H1 (cell line): ENCODE measurements at regions not wholly inside any gene's neighbourhood (a gene's known extent, or its start where the extent isn't known, plus 50 kb on each side); places are given as distances from the start of the nearest gene placed in this dataset.

ENCODE experiments used
- CTCF ChIA-PET: fragments of 300-600 bp; sonication (Branson Sonifier 250); formaldehyde crosslinking; loops from one replicate; lab custom pipeline; 2021; ENCODE audit not compliant: partially characterized antibody; lab: Charles Lee
- POLR2A ChIA-PET: fragments of 300-600 bp; sonication (Branson Sonifier 250); formaldehyde crosslinking; loops from one replicate; lab custom pipeline; 2021; ENCODE audit warnings: inconsistent platforms; ENCODE audit not compliant: partially characterized antibody; lab: Charles Lee
- DNase-seq, 2 experiments: peaks; one replicate each; pipeline versions ENCODE4 v3.0.0 to v3.0.0-alpha.2; 2010 to 2022; ENCODE audit warnings: low spot score in 2 of 2, low read depth in 1 of 2, mixed read lengths in 1 of 2
- FAIRE-seq: peaks from 2 replicates; lab custom pipeline; 2011; peaks lifted over from hg19 to GRCh38; lab: Jason Lieb, UNC
- H2AFZ ChIP-seq: 2 replicates; pipeline ENCODE4 v1.8.1; 2012; ENCODE audit warnings: low read length, inconsistent platforms
- H2AK5ac ChIP-seq: 2 replicates; pipeline ENCODE4 v1.6.1; 2013; ENCODE audit warnings: low read depth, low read length
- H2BK120ac ChIP-seq: replicated peaks from 2 replicates; pipeline ENCODE3; 2013; ENCODE audit warnings: low read depth, low read length, inconsistent platforms
- H2BK12ac ChIP-seq: 2 replicates; pipeline ENCODE4 v1.6.1; 2013; ENCODE audit warnings: low read depth, low read length
- H2BK15ac ChIP-seq: 2 replicates; pipeline ENCODE4 v1.6.1; 2013; ENCODE audit warnings: low read length
- H2BK20ac ChIP-seq: 2 replicates; pipeline ENCODE4 v1.6.1; 2013; ENCODE audit warnings: low read length
- H2BK5ac ChIP-seq: 2 replicates; pipeline ENCODE4 v1.6.1; 2013; ENCODE audit warnings: low read depth, low read length
- H3K14ac ChIP-seq: 2 replicates; pipeline ENCODE4 v1.6.1; 2013; ENCODE audit warnings: inconsistent platforms; ENCODE audit not compliant: insufficient read length
- H3K18ac ChIP-seq: 2 replicates; pipeline ENCODE4 v1.6.1; 2013; ENCODE audit warnings: low read length; ENCODE audit errors: extremely low read depth
- H3K23ac ChIP-seq: 2 replicates; pipeline ENCODE4 v1.6.1; 2013; ENCODE audit warnings: inconsistent platforms; ENCODE audit not compliant: insufficient read length
- H3K23me2 ChIP-seq: 2 replicates; pipeline ENCODE4 v1.6.1; 2013; ENCODE audit warnings: low read depth, low read length
- H3K27ac ChIP-seq: 2 replicates; pipeline ENCODE4 v1.6.1; 2011; ENCODE audit warnings: low read depth, low read length, inconsistent platforms
- H3K27me3 ChIP-seq, 4 experiments: replicated peaks in 1 of 4; 1 replicate in 1 of 4; 2 replicates in 3 of 4; pipeline versions ENCODE4 v1.6.1 to v1.8.1; 2011 to 2013; ENCODE audit warnings: low read length in 3 of 4, mild to moderate bottlenecking in 3 of 4, inconsistent platforms in 2 of 4, mixed read lengths in 2 of 4, moderate library complexity in 1 of 4; ENCODE audit not compliant: control insufficient read depth in 3 of 4, insufficient read depth in 3 of 4; ENCODE audit errors: extremely low read depth in 1 of 4
- H3K36me3 ChIP-seq, 4 experiments: 2 replicates each; pipeline versions ENCODE4 v1.6.1 to v1.8.1; 2011 to 2013; ENCODE audit warnings: mild to moderate bottlenecking in 4 of 4, low read length in 3 of 4, moderate library complexity in 2 of 4, control low read depth in 1 of 4, inconsistent platforms in 1 of 4; ENCODE audit not compliant: insufficient read depth in 4 of 4, control insufficient read depth in 2 of 4
- H3K4ac ChIP-seq: replicated peaks from 2 replicates; pipeline ENCODE3; 2013; ENCODE audit warnings: low read length, low read depth, mixed read lengths, inconsistent platforms; ENCODE audit not compliant: insufficient read length
- H3K4me1 ChIP-seq, 4 experiments: replicated peaks in 1 of 4; 1 replicate in 1 of 4; 2 replicates in 3 of 4; pipeline versions ENCODE4 v1.6.1 to v1.8.1; 2011 to 2013; ENCODE audit warnings: low read length in 3 of 4, inconsistent platforms in 2 of 4, mixed read lengths in 1 of 4; ENCODE audit not compliant: insufficient read depth in 4 of 4, control insufficient read depth in 3 of 4
- H3K4me2 ChIP-seq, 2 experiments: 2 replicates each; pipeline versions ENCODE4 v1.6.1 to v1.8.1; 2011 to 2013; ENCODE audit warnings: low read depth in 2 of 2, low read length in 2 of 2, control low read depth in 1 of 2, inconsistent platforms in 1 of 2, mild to moderate bottlenecking in 1 of 2; ENCODE audit not compliant: insufficient read depth in 1 of 2
- H3K4me3 ChIP-seq, 4 experiments: fragments of 200-600, 300-600 bp in 1 of 4; sonication (generic), shearing (Covaris generic), sonication (Bioruptor Twin) in 1 of 4; 2 replicates each; pipeline versions ENCODE4 v1.5.1 to v1.8.1; 2011 to 2016; ENCODE audit warnings: low read length in 4 of 4, low read depth in 3 of 4, control low read depth in 2 of 4, inconsistent platforms in 2 of 4, mild to moderate bottlenecking in 2 of 4, mixed read lengths in 1 of 4, moderate library complexity in 1 of 4; ENCODE audit not compliant: insufficient read depth in 2 of 4; ENCODE audit errors: extremely low read depth in 1 of 4
- H3K56ac ChIP-seq: replicated peaks from 2 replicates; pipeline ENCODE3; 2013; ENCODE audit warnings: low read depth, mild to moderate bottlenecking, mixed read lengths, low read length, inconsistent platforms; ENCODE audit not compliant: insufficient read length
- H3K79me1 ChIP-seq: 2 replicates; pipeline ENCODE4 v1.6.1; 2013; ENCODE audit warnings: low read depth, low read length, control low read depth
- H3K79me2 ChIP-seq, 2 experiments: 2 replicates each; pipeline versions ENCODE4 v1.6.1 to v1.8.1; 2012 to 2013; ENCODE audit warnings: low read length in 2 of 2, mild to moderate bottlenecking in 2 of 2, inconsistent platforms in 1 of 2; ENCODE audit not compliant: insufficient read depth in 2 of 2, control insufficient read depth in 1 of 2
- H3K9ac ChIP-seq, 4 experiments: replicated peaks in 1 of 4; 1 replicate in 1 of 4; 2 replicates in 3 of 4; pipeline versions ENCODE4 v1.6.1 to v1.8.1; 2011 to 2013; ENCODE audit warnings: low read depth in 3 of 4, low read length in 3 of 4, control low read depth in 2 of 4, mild to moderate bottlenecking in 2 of 4, moderate library complexity in 2 of 4, inconsistent platforms in 1 of 4; ENCODE audit errors: extremely low read depth in 1 of 4
- H3K9me3 ChIP-seq, 2 experiments: 2 replicates each; pipeline versions ENCODE4 v1.6.1 to v1.8.1; 2012 to 2013; ENCODE audit warnings: mild to moderate bottlenecking in 2 of 2, moderate library complexity in 2 of 2, control low read depth in 1 of 2, inconsistent platforms in 1 of 2, low read depth in 1 of 2, low read length in 1 of 2, mixed read lengths in 1 of 2; ENCODE audit not compliant: insufficient read depth in 2 of 2
- H4K20me1 ChIP-seq, 2 experiments: replicated peaks in 1 of 2; 2 replicates each; pipeline versions ENCODE3 to v1.8.1; 2011 to 2013; ENCODE audit warnings: inconsistent platforms in 2 of 2, low read length in 2 of 2, mild to moderate bottlenecking in 1 of 2; ENCODE audit not compliant: insufficient read depth in 2 of 2, control insufficient read depth in 1 of 2
- H4K5ac ChIP-seq: 2 replicates; pipeline ENCODE4 v1.6.1; 2013; ENCODE audit warnings: low read length, low read depth, mixed read lengths, inconsistent platforms; ENCODE audit not compliant: insufficient read length
- H4K8ac ChIP-seq: 2 replicates; pipeline ENCODE4 v1.8.0; 2013; ENCODE audit warnings: mild to moderate bottlenecking, moderate library complexity, low read length, inconsistent platforms; ENCODE audit not compliant: insufficient read depth; ENCODE audit errors: extremely low read depth
- H4K91ac ChIP-seq: replicated peaks from 2 replicates; pipeline ENCODE3; 2013; ENCODE audit warnings: low read length, mixed read lengths, inconsistent platforms; ENCODE audit not compliant: insufficient read length
- BCL11A ChIP-seq, 2 experiments: IDR thresholded peaks; one replicate each; pipeline ENCODE4 v1.6.1; 2011; ENCODE audit warnings: low read depth in 2 of 2, low read length in 2 of 2, mild to moderate bottlenecking in 2 of 2
- CTBP2 ChIP-seq: IDR thresholded peaks from 2 replicates; pipeline ENCODE4 v1.7.0; 2011; ENCODE audit warnings: borderline replicate concordance, mild to moderate bottlenecking, moderate library complexity, mixed read lengths, low read length; ENCODE audit not compliant: insufficient read depth, insufficient read length
- GTF2F1 ChIP-seq: IDR thresholded peaks from 2 replicates; pipeline ENCODE4 v1.6.1; 2012; ENCODE audit warnings: low read depth, low read length, improper control_type of control experiment, borderline replicate concordance
- KDM5A ChIP-seq: fragments of 200-600 bp; IDR thresholded peaks from 2 replicates; pipeline ENCODE4 v1.7.1; 2012; ENCODE audit warnings: mild to moderate bottlenecking, low read length, inconsistent platforms, mixed read lengths
- POLR2AphosphoS5 ChIP-seq: IDR thresholded peaks from 2 replicates; pipeline ENCODE4 v1.6.1; 2011; ENCODE audit warnings: low read depth, low read length
- SIX5 ChIP-seq: IDR thresholded peaks from 2 replicates; pipeline ENCODE4 v1.6.1; 2011; ENCODE audit warnings: mild to moderate bottlenecking, low read depth, low read length
- SP1 ChIP-seq: IDR thresholded peaks from 2 replicates; pipeline ENCODE4 v1.6.1; 2011; ENCODE audit warnings: low read depth, low read length
- SP2 ChIP-seq: IDR thresholded peaks from 2 replicates; pipeline ENCODE4 v1.6.1; 2012; ENCODE audit warnings: mild to moderate bottlenecking, low read length, inconsistent platforms
- TAF1 ChIP-seq: IDR thresholded peaks from 2 replicates; pipeline ENCODE4 v1.6.1; 2011; ENCODE audit warnings: mild to moderate bottlenecking, low read depth, low read length
- YY1 ChIP-seq: IDR thresholded peaks from 2 replicates; pipeline ENCODE4 v1.6.1; 2011; ENCODE audit warnings: low read depth, mild to moderate bottlenecking, low read length
- WGBS, 2 experiments: shearing (Covaris generic) in 1 of 2; methylation state at CpG; one replicate each; pipeline versions ENCODE4 v1.1.6 to v1.1.7; 2013 to 2015; ENCODE audit warnings: low lambda C conversion rate in 2 of 2, mixed read lengths in 2 of 2, inconsistent platforms in 1 of 2, low coverage in 1 of 2, missing lambda C conversion rate in 1 of 2; ENCODE audit not compliant: insufficient replicate concordance in 2 of 2, insufficient coverage in 1 of 2, insufficient read length in 1 of 2; ENCODE audit errors: extremely low coverage in 1 of 2, missing lambda C conversion rate in 1 of 2; 5-methylcytosine and 5-hydroxymethylcytosine counted together

- no peak overlapping the region for H2BK15ac ChIP-seq
- no peaks in the 10 kb centered on the region for H3K27me3 ChIP-seq
- H3K79me2 ChIP-seq = no peaks in the 10 kb centered on the region
- no peaks in the 10 kb centered on the region for H3K23me2 ChIP-seq
- no peaks in the 10 kb centered on the region for H3K4me1 ChIP-seq
- no peaks in the 10 kb centered on the region for H3K36me3 ChIP-seq
- H3K79me1 ChIP-seq = no peaks in the 10 kb centered on the region
- no peaks in the 10 kb centered on the region for H3K9me3 ChIP-seq
- H2BK5ac ChIP-seq = no peak overlapping the region
- H3K9ac ChIP-seq = no peak overlapping the region
- 68% methylated on average over 1 of the region's 1 CpG; no CpG with 5 or more reads in 1 of the 2 experiments for WGBS, 2 experiments
- H3K18ac ChIP-seq = no peak overlapping the region
- no peak overlapping the region for H4K8ac ChIP-seq
- no peak overlapping the region for H4K5ac ChIP-seq
- TF ChIP-seq TAF1 (no peak), SIX5 (no peak), GTF2F1 (no peak), SP1 (no peak), SP2 (no peak), YY1 (no peak), KDM5A (no peak), CTBP2 (no peak), BCL11A (IDR thresholded peaks at IDR 0.05; ENCODE audit: low read depth in 2 of 2, low read length in 2 of 2) (no peak), POLR2AphosphoS5 (no peak)
- FAIRE-seq (no peak), DNase-seq (no peak)
- no peak overlapping the region for H2BK12ac ChIP-seq
- POLR2A ChIA-PET = no interaction called here
- no peak overlapping the region for H3K4me3 ChIP-seq
- H3K56ac ChIP-seq = no peak overlapping the region
- H3K27ac ChIP-seq = no peak overlapping the region
- H2AFZ ChIP-seq = no peak overlapping the region; the same call in 1 of the 2 replicates
- H3K4ac ChIP-seq = no peak overlapping the region
- H2BK120ac ChIP-seq = no peak overlapping the region
- no peak overlapping the region for H2BK20ac ChIP-seq
- H3K23ac ChIP-seq = no peak overlapping the region
- H4K20me1 ChIP-seq = no peaks in the 10 kb centered on the region
- no peak overlapping the region for H2AK5ac ChIP-seq
- CTCF ChIA-PET = interaction anchor here (0.7 to 1.4 kb wide), 6 partner anchors 8 to 733 kb away, joined by 3 to 4 read pairs (median 3); no protein-coding TSS in a partner anchor
- no peak overlapping the region for H3K14ac ChIP-seq
- no peak overlapping the region for H3K4me2 ChIP-seq
- H4K91ac ChIP-seq = no peak overlapping the region
These were observed 120.0 kb upstream of the DCBLD2 start for GRCh38 chr3:99021466-99021865.
